ENCODE measurements at regions not wholly inside any gene's neighbourhood (a gene's known extent, or its start where the extent isn't known, plus 50 kb on each side); places are given as distances from the start of the nearest gene placed in this dataset.

DNA sequence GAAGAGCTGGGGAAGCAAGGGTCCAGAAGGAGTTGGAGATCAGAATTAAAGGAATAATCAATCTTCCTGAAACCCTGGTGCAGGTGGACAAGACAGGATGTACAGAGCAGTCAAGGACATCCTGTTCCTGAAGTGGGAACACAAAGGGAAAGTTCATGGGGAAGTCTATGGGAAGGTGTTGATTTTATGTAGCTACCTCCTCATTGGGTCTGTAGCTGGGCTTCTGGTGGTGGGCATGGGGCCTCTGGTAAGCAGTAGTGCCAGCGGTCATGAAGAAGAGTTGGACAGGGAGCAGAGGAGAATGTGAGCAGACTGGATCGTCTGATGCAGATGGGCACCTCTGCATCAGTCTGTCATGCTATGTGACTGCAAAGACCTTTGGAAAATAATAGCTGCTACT is 75.7 kb upstream of the PPM1H start:
- H3K27ac ChIP-seq (ENCODE audit: control insufficient read depth, insufficient read depth), result no peak overlapping the region
- H3K9ac ChIP-seq (ENCODE audit: control insufficient read depth, insufficient read depth, low read length), result no peak overlapping the region
- FAIRE-seq (no peak), ATAC-seq (no peak), DNase-seq (ENCODE audit: low read depth, low spot score) (no peak)
- in situ Hi-C loops (cut with MboI) (no loop called here), intact Hi-C loops (cut with micrococcal nuclease; ENCODE audit: unreplicated experiment) (no loop called here)
- no peaks in the 10 kb centered on the region for H3K27me3 ChIP-seq (replicated peaks in 1 of 2; ENCODE audit: control insufficient read depth in 2 of 2, insufficient read depth in 2 of 2, low read length in 1 of 2)
- no peak overlapping the region for H3K4me2 ChIP-seq (ENCODE audit: control insufficient read depth, insufficient read depth)
- H3K79me2 ChIP-seq (ENCODE audit: control insufficient read depth, insufficient read depth, low read length), result no peaks in the 10 kb centered on the region
- ChIA-PET CTCF (no interaction called here), POLR2A (interaction anchor here (0.5 kb wide), 1 partner anchor 94 kb away, joined by 3 read pairs; no protein-coding TSS in a partner anchor), SMC1A (ENCODE audit: uncharacterized antibody, unreplicated experiment) (interaction anchor here (0.8 kb wide), 1 partner anchor 14 kb away, joined by 3 read pairs; no protein-coding TSS in a partner anchor), RAD21 (ENCODE audit: unreplicated experiment) (no interaction called here)
- BruUV-seq (replicated peaks), result no TSS peak
- no peaks in the 10 kb centered on the region for H3K9me3 ChIP-seq (replicated peaks; ENCODE audit: control insufficient read depth, insufficient read depth, low read length)
- 60% methylated on average over 2 of the region's 2 CpGs for WGBS (ENCODE audit: insufficient coverage, insufficient replicate concordance, low lambda C conversion rate, missing lambda C conversion rate)
- H4K20me1 ChIP-seq (ENCODE audit: control insufficient read depth, insufficient read depth), result no peaks in the 10 kb centered on the region
- no peaks in the 10 kb centered on the region for H3K36me3 ChIP-seq (ENCODE audit: control insufficient read depth in 2 of 2, insufficient read depth in 2 of 2, low read length in 1 of 2)
- H2AFZ ChIP-seq (ENCODE audit: control insufficient read depth, low read depth, low read length), result no peak overlapping the region
- TF ChIP-seq ZSCAN29 (IDR thresholded peaks at IDR 0.05) (no peak), NR2C2 (IDR thresholded peaks at IDR 0.05; ENCODE audit: borderline replicate concordance, control insufficient read depth, insufficient read length, low read depth) (no peak), MTA2 (IDR thresholded peaks at IDR 0.05; ENCODE audit: low read depth) (no peak), IKZF1 (conservative IDR thresholded peaks at IDR 0.05) (no peak), TCF7 (IDR thresholded peaks at IDR 0.05; ENCODE audit: borderline replicate concordance) (no peak), GABPA (IDR thresholded peaks at IDR 0.05; ENCODE audit: low read depth) (no peak), LARP7 (IDR thresholded peaks at IDR 0.05) (no peak), RCOR1 (conservative IDR thresholded peaks at IDR 0.05; ENCODE audit: low read depth, low read length) (no peak)
- TF ChIP-seq, protein P1, sequence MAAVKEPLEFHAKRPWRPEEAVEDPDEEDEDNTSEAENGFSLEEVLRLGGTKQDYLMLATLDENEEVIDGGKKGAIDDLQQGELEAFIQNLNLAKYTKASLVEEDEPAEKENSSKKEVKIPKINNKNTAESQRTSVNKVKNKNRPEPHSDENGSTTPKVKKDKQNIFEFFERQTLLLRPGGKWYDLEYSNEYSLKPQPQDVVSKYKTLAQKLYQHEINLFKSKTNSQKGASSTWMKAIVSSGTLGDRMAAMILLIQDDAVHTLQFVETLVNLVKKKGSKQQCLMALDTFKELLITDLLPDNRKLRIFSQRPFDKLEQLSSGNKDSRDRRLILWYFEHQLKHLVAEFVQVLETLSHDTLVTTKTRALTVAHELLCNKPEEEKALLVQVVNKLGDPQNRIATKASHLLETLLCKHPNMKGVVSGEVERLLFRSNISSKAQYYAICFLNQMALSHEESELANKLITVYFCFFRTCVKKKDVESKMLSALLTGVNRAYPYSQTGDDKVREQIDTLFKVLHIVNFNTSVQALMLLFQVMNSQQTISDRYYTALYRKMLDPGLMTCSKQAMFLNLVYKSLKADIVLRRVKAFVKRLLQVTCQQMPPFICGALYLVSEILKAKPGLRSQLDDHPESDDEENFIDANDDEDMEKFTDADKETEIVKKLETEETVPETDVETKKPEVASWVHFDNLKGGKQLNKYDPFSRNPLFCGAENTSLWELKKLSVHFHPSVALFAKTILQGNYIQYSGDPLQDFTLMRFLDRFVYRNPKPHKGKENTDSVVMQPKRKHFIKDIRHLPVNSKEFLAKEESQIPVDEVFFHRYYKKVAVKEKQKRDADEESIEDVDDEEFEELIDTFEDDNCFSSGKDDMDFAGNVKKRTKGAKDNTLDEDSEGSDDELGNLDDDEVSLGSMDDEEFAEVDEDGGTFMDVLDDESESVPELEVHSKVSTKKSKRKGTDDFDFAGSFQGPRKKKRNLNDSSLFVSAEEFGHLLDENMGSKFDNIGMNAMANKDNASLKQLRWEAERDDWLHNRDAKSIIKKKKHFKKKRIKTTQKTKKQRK (IDR thresholded peaks at IDR 0.05; ENCODE audit: low read depth, low read length), result no peak
- TF ChIP-seq, protein P2, sequence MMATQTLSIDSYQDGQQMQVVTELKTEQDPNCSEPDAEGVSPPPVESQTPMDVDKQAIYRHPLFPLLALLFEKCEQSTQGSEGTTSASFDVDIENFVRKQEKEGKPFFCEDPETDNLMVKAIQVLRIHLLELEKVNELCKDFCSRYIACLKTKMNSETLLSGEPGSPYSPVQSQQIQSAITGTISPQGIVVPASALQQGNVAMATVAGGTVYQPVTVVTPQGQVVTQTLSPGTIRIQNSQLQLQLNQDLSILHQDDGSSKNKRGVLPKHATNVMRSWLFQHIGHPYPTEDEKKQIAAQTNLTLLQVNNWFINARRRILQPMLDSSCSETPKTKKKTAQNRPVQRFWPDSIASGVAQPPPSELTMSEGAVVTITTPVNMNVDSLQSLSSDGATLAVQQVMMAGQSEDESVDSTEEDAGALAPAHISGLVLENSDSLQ (IDR thresholded peaks at IDR 0.05), result no peak
- TF ChIP-seq, protein P3, sequence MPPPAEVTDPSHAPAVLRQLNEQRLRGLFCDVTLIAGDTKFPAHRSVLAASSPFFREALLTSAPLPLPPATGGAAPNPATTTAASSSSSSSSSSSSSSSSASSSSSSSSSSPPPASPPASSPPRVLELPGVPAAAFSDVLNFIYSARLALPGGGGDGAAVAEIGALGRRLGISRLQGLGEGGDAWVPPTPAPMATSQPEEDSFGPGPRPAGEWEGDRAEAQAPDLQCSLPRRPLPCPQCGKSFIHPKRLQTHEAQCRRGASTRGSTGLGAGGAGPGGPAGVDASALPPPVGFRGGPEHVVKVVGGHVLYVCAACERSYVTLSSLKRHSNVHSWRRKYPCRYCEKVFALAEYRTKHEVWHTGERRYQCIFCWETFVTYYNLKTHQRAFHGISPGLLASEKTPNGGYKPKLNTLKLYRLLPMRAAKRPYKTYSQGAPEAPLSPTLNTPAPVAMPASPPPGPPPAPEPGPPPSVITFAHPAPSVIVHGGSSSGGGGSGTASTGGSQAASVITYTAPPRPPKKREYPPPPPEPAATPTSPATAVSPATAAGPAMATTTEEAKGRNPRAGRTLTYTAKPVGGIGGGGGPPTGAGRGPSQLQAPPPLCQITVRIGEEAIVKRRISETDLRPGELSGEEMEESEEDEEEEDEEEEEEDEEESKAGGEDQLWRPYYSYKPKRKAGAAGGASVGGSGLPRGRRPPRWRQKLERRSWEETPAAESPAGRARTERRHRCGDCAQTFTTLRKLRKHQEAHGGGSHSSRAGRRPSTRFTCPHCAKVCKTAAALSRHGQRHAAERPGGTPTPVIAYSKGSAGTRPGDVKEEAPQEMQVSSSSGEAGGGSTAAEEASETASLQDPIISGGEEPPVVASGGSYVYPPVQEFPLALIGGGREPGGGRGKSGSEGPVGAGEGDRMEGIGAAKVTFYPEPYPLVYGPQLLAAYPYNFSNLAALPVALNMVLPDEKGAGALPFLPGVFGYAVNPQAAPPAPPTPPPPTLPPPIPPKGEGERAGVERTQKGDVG (CRISPR knock-in tag; IDR thresholded peaks at IDR 0.05), result no peak
- no peaks in the 10 kb centered on the region for H3K4me1 ChIP-seq (ENCODE audit: control insufficient read depth, insufficient read depth, low read length)
- H3K4me3 ChIP-seq, result no peak overlapping the region
